ENCODE measurements at regions not wholly inside any gene's neighbourhood (a gene's known extent, or its start where the extent isn't known, plus 50 kb on each side); places are given as distances from the start of the nearest gene placed in this dataset.

DNA sequence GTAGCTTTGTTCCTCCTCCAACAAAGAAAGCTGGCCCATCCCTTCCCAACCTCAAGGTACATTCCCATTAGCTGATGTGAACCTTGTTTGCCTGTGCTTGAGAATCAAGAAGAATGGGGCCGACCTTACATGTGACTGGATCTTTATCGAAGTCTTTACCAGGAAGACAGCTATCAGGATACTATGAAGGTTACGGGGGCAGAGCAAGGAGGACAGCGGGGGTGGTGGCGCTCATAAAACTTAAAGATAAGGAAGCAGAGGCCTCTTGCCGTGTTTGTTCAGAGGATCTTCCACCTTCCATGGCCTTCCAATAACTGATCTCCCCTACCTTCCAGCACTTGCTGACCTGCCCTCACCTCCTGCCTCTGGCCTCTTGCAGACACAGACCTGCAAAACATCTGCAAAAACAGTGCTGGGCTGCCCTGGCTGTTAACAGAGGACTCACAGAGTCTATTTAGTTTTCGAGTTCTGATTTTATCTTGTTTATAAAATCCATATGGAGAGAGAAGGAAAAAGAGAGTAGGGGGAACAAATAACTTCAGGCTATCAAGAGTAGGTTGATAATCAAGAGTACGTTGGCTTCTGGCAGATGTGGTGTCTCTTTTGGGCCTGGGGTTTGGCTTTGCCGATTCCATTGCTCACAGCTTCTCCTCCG is 198.0 kb downstream of the HUNK start:
- Histone ChIP-seq H3K27ac (ENCODE audit: low read depth in 2 of 2, low read length in 2 of 2) (no peak overlapping the region), H3K4me1 (ENCODE audit: control insufficient read depth in 2 of 3, insufficient read depth in 2 of 3, low read depth in 1 of 3, low read length in 3 of 3) (no peaks in the 10 kb centered on the region), H3K9me3 (ENCODE audit: control insufficient read depth in 2 of 3, insufficient read depth in 1 of 3, low read length in 3 of 3) (no peaks in the 10 kb centered on the region), H3K4me3 (ENCODE audit: low read length in 3 of 3) (no peak overlapping the region), H3K27me3 (ENCODE audit: control insufficient read depth, insufficient read depth, low read length) (no peaks in the 10 kb centered on the region), H3K36me3 (ENCODE audit: control insufficient read depth in 2 of 3, insufficient read depth in 3 of 3, low read length in 3 of 3) (no peaks in the 10 kb centered on the region), H3K9ac (ENCODE audit: low read length in 3 of 3) (no peak overlapping the region)
- TF ChIP-seq CTCF (IDR thresholded peaks at IDR 0.05; ENCODE audit: borderline replicate concordance, extremely low read depth, insufficient read depth) = no peak
- FAIRE-seq = no peak
- intact Hi-C loops (cut with DNase I) = no loop called here
- DNase-seq = no peak

DNA sequence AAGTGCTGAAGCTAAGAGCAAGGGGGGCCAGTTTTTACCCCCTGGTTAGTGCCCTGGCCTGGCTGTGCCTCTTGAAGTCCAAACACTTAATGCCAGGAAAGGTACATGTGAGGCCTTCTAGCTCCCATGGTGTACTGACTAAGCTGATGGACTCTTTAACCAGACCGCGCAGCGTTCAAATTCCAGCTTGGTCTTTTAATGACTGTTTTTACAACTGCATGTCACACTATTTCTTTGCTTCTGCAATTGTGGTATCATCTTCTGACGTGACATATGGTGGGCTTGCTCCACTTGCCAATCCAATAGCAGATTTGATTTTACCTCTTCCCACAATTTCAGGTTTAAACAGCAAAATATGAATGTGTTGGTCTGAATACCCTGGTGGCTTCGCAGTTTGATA is 197.3 kb downstream of the HUNK start:
- H3K9ac ChIP-seq (ENCODE audit: low read length in 3 of 3) = no peak overlapping the region
- no peak for TF ChIP-seq CTCF (IDR thresholded peaks at IDR 0.05; ENCODE audit: borderline replicate concordance, extremely low read depth, insufficient read depth)
- intact Hi-C loops (cut with DNase I) = no loop called here
- no peak overlapping the region for H3K27ac ChIP-seq (ENCODE audit: low read depth in 2 of 2, low read length in 2 of 2)
- no peaks in the 10 kb centered on the region for H3K9me3 ChIP-seq (ENCODE audit: control insufficient read depth in 2 of 3, insufficient read depth in 1 of 3, low read length in 3 of 3)
- no peaks in the 10 kb centered on the region for H3K27me3 ChIP-seq (ENCODE audit: control insufficient read depth, insufficient read depth, low read length)
- H3K4me3 ChIP-seq (ENCODE audit: low read length in 3 of 3) = no peak overlapping the region
- H3K36me3 ChIP-seq (ENCODE audit: control insufficient read depth in 2 of 3, insufficient read depth in 3 of 3, low read length in 3 of 3) = no peaks in the 10 kb centered on the region
- DNase-seq = no peak
- no peaks in the 10 kb centered on the region for H3K4me1 ChIP-seq (ENCODE audit: control insufficient read depth in 2 of 3, insufficient read depth in 2 of 3, low read depth in 1 of 3, low read length in 3 of 3)
- no peak for FAIRE-seq

GRCh38 chr21:32065654-32066053 is 192.8 kb downstream of the HUNK start:
- Histone ChIP-seq H3K9ac (ENCODE audit: low read length in 3 of 3) (no peak overlapping the region), H3K4me1 (ENCODE audit: control insufficient read depth in 2 of 3, insufficient read depth in 2 of 3, low read depth in 1 of 3, low read length in 3 of 3) (no peaks in the 10 kb centered on the region), H3K27me3 (ENCODE audit: control insufficient read depth, insufficient read depth, low read length) (no peaks in the 10 kb centered on the region), H3K36me3 (ENCODE audit: control insufficient read depth in 2 of 3, insufficient read depth in 3 of 3, low read length in 3 of 3) (no peaks in the 10 kb centered on the region), H3K9me3 (ENCODE audit: control insufficient read depth in 2 of 3, insufficient read depth in 1 of 3, low read length in 3 of 3) (no peaks in the 10 kb centered on the region), H3K27ac (ENCODE audit: low read depth in 2 of 2, low read length in 2 of 2) (no peak overlapping the region), H3K4me3 (ENCODE audit: low read length in 3 of 3) (no peak overlapping the region)
- no peak for FAIRE-seq
- no peak for TF ChIP-seq CTCF (IDR thresholded peaks at IDR 0.05; ENCODE audit: borderline replicate concordance, extremely low read depth, insufficient read depth)
- no peak for DNase-seq
- intact Hi-C loops (cut with DNase I) = no loop called here

Data from kidney (tissue), 13 donors.